Sigmoid colon (tissue), 4 donors: ENCODE measurements at regions not wholly inside any gene's neighbourhood (a gene's known extent, or its start where the extent isn't known, plus 50 kb on each side); places are given as distances from the start of the nearest gene placed in this dataset.

Experiments
- CTCF ChIP-seq, 4 experiments: fragments of 450-650 bp in 3 of 4; fragments of 200-600 bp in 1 of 4; IDR thresholded peaks; one replicate each; pipeline ENCODE4 v1.5.1; 2016 to 2019; ENCODE audit warnings: antibody characterized with exemption in 4 of 4, mild to moderate bottlenecking in 3 of 4, moderate library complexity in 2 of 4
- EP300 ChIP-seq, 4 donors: sonication (generic); formaldehyde crosslinking; IDR thresholded peaks; one replicate each; pipeline ENCODE4 v1.6.1; 2017; ENCODE audit warnings: antibody characterized with exemption in 4 of 4
- POLR2A ChIP-seq, 2 donors: fragments of 450-650 bp; IDR thresholded peaks; one replicate each; pipeline ENCODE4 v1.6.1; 2016; ENCODE audit warnings: antibody characterized with exemption in 2 of 2, mild to moderate bottlenecking in 2 of 2, moderate library complexity in 2 of 2

- TF ChIP-seq CTCF (IDR thresholded peaks at IDR 0.05) (no peak), EP300 (IDR thresholded peaks at IDR 0.05) (no peak), POLR2A (IDR thresholded peaks at IDR 0.05) (no peak)
These were observed 129.4 kb upstream of the ANKFN1 start for GRCh38 chr17:56023851-56024250.
